Kidney glomerular epithelial cell (primary cell): ENCODE measurements at regions not wholly inside any gene's neighbourhood (a gene's known extent, or its start where the extent isn't known, plus 50 kb on each side); places are given as distances from the start of the nearest gene placed in this dataset.

Experiments
- DNase-seq: peaks from one replicate; lab custom pipeline; 2025; lab: John Stamatoyannopoulos, UW

DNA sequence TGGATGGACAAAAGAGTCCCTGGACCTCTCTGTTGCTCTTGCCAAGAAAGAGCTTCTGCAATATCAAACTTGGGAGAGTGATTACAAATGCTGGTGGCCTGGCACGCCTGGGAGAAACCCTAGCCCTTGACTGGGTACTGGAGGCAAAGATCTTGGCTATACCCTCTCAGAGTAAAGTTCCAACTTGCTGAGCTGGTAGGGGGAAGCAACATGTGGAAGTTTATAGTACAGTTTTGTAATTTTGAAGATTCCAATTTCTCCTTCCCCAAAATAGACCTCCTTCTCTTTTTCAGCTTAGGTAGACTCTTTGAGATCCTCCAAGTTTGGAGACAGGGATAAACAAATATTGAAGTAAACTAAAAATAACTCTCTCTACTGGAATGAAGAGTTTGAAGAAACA is 645.3 kb downstream of the NR4A2 start:
- no peak for DNase-seq

DNA sequence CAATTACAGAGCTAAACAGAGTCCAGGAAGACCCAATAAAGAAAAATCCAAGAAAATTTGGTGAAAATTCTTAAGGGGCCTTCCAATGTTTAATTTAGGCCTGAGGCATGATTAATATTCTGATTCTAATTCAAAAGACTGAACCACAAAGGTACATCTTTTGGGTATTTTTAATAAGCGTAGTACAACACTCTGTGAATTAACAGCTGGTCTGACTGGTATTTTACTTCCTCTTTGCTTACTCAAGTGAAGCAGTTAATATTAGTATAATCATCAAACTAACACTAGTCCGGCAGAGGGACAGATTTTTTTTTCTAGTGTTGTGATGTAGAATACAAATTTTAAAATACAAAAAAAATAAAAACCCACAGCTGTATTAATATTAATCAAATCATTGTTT is 652.9 kb downstream of the NR4A2 start:
- no peak for DNase-seq

DNA sequence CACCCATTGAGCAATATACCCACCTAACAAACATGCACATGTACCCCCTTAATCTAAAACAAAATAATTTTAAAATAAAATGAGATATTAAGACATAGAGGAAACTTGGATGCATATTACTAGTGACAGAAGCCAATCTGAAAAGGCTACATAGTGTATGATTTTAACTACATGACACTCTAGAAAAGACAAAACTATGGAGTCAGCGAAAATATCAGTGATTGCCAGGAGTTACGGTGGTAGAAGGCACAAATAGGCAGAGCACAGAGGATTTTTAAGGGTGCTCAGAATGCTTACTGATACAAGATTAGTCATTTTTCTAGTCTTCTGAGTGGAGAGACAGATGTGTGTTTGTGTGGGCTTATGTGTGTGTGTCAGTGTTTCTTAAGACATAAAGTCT is 656.6 kb downstream of the NR4A2 start:
- no peak for DNase-seq

DNA sequence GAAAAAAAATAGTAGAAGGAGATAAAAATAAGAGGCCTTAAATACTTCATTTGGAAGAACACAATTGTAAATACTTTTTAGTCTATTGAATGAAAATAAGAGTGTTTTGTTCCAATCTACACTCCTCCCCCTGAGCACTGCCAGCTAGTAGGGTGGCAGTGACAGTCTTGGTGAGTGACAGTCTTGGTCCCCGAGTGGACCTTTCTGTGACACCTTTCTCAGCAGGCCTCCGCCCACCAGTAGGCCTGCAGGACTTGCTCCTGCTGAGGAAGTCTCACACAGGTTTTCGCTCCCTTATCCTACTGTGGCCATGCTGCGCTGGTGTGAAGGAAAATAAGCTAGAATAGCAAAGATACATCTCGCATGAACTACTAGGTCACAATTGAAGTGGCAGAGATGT is 666.8 kb downstream of the NR4A2 start:
- no peak for DNase-seq

DNA sequence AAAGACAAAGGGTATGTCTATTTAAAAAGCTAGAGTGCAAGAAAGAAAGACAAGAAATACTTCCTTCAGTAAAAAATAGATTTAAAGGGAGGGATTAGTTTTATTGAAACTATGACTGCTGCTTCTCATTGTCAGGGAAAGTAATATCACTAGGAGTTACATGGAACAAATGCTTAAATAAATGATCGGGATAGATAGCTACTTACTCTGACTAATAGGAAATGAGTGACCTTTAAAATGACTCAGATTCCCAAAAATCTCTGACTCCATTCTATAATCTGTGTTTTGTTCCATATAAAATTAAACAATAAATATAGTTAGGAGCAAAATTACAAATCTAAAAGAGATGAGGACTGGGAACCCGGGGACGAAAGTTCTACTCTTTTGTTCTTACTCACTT is 669.3 kb downstream of the NR4A2 start:
- DNase-seq, result no peak

DNA sequence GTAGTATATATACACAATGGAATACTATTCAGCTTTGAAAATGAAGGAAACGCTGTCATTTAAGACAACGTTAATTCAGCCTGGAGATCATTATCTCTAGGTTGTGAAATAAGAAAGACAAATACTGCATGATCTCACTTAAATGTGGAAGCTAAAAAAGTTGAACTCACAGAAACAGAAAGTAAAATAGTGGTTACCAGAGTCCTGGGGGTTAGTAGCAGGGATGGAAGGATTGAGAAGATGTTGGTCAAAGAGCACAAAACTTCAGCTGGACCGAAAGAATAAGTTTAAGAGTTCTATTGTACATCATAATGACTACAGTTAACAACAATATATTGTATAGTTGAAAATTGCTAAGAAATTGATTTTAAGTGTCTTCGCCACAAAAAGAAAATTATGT is 670.3 kb downstream of the NR4A2 start:
- DNase-seq, result no peak

DNA sequence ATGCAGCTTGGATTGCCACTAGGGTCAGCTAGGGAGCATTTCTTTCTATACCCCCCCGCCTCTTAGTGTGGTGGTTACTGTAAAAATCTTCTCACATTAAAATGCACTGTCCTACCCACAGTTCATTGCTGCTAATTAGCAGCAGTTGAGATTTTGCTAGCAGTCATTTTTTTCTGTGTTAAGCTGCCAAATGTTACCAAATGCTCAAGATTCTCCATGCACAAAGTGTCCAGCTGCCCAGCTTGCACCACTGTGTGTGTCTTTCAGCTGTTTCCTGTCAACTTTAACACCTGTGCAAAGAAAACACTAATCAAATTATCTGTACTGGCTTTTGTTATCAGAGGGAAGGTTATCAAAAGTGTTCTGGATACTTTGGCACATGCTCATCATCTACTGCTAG is 679.3 kb downstream of the NR4A2 start:
- DNase-seq, result no peak

DNA sequence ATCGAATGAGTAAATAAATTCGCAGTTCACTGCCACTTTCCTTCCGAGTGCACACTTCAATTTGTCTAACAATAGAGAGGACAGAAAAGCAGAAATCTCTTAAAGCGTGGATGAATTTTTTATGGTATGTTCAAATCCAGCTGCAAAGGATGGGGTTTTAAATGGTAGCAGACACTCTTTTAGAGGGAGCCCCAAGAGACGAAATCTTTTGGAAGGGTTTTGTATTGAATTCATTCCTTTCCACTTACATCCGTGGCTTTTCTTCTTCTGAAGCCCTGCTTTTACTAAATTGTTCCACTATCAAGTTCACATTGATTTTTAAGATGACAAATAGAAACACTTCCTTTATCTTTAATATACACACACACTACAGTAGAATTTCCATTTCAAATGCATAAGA is 680.7 kb downstream of the NR4A2 start:
- DNase-seq, result no peak

DNA sequence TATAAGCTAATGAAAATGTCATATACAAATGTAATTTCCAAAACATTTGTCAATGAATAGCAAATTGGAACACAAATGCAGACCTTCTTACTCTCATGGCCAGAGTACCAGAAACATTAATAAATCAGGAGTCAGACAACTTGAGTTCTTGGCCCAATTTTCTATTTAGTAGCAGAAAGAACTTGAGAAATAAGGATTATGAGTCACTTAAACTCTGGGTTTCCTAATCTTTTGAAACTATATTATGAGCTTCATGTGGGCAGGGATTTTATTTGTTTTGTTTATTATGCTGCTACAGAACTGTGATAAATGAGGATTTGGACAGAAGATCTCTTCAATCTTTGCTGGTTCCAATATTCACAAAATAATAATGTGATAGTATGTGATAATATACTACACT is 686.7 kb downstream of the NR4A2 start:
- no peak for DNase-seq

DNA sequence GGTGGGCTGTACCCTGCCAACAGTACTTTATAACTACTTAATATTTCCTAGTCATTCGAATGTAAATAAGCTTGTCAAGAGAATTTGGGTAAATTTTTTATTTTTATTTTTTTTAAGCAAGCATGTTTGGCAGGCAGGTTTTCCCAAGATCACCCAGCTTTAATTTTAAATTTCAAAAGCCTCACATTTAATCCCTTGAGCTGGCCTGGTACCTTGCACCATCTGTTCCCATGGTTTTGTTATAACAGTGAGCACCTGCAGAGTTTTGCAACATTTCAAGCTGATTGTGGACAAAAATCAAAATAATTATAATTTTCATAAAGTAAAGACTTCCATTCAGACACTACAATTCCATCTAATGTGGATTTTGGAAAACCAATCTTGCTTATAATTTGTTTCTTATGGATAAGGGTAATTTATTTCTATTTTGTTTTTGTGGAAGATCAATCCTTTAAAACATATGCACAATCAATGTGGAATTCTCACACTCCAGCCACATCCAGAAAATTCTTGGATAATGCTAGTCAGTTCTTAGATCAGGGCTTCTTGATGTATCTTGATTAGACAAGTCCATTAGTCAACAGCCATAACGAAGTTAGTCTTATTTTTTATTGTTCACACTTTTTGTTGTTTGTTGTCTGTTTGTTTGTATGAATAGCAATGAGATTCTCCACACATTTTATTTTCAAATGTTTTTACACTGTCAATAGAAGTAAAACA is 689.3 kb downstream of the NR4A2 start:
- DNase-seq, result no peak

DNA sequence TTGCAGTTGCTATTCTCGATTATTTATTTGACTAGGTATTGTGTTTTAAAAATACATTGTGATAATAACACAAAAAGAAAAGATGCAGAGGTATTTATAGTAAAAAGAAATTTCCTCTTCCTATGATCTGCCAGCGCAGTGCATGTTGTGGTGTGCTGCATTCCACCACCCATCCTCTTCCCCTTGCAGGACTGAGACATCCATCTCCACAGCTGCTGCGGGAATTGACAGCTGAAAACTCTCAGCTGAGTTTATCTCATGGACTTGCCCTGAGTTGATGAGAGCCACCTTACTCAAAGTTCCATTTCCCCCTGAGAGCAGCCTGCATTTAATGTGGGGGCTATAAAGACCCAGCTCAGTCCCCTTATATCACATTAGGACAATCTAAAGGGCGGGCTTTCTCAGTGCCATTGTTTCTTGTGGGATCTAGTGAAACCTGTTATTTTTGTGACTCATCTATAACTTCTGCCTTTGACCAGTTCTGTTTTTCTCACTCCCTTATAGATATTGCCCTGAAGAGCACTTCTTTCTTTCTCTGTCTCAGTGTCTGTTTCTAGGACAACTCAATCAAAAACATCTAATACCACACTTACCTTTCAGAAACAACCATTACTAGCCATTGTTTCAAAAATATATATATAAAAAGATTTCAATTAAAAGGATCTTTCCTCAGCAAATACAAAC is 698.5 kb downstream of the NR4A2 start:
- DNase-seq, result no peak

DNA sequence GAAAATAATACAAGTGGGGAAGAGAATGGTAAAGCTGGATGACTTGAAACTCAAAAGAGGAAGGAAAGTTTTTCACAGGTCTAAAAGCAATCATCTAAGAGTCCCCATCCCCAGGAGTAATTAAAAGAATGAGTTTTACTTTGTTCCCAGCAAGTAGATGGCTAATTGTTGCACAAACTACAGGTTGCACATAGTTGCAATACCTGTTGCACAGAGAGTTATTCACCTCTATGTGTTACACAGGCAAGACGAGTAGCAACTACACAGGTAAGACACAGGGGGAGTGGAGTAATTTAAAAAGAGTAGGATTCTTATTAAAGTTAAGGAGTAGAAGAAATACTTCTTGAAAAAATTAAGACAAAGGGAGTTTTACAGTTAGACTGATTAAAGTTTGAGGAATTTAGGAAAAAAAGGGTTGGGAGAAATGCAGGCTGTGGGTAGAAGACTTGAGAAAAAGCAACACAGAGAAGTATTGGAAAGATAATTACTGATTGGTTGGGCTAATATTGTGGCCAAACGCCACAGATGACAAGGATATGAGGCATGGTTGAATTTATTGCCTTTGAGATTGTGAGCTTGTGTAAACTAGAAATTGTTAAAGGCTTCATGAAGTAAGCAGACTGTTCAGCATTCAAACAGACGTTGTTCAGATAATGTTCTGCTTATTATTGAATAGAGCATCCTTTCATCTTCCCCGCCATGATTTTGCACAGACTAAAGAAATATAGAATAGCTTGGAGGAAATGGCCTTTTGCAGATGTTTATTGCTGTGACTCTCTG is 699.3 kb downstream of the NR4A2 start:
- DNase-seq, result no peak

DNA sequence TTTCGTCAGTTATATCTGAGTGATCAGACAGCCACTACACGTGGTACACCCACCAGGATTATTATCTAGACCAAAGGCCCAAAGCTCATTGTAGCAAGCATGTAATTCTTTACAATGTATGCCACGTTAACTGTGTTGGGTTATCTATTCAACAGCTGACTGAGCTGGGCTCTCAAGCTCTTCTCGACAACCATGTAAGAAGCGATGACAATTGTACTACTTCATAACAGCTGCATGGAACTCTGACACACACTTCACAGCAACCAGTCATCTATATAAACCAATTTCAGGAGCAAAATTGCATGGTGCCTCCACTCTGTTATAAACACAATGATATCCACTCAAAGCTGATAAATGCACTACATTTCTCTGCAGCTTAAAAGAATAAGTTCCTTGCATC is 701.8 kb downstream of the NR4A2 start:
- DNase-seq, result no peak

DNA sequence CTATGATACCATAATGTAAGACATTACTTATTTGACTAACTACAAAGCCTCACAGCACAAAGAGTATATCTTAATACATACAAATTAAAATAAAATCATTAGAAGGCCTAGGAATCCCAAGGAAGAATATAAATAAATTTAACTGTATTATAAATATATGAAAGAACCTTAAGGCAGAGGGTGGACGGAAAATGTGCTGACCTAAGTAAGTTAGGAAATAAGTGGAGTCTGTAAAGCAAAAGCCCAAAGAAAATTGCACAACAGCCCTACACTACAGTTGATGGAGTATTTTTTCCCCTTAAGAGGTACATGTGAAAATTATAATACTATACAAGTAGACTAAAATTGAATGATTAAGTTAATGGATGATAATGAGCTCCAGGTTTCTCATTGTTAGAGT is 710.1 kb downstream of the NR4A2 start:
- DNase-seq, result no peak

DNA sequence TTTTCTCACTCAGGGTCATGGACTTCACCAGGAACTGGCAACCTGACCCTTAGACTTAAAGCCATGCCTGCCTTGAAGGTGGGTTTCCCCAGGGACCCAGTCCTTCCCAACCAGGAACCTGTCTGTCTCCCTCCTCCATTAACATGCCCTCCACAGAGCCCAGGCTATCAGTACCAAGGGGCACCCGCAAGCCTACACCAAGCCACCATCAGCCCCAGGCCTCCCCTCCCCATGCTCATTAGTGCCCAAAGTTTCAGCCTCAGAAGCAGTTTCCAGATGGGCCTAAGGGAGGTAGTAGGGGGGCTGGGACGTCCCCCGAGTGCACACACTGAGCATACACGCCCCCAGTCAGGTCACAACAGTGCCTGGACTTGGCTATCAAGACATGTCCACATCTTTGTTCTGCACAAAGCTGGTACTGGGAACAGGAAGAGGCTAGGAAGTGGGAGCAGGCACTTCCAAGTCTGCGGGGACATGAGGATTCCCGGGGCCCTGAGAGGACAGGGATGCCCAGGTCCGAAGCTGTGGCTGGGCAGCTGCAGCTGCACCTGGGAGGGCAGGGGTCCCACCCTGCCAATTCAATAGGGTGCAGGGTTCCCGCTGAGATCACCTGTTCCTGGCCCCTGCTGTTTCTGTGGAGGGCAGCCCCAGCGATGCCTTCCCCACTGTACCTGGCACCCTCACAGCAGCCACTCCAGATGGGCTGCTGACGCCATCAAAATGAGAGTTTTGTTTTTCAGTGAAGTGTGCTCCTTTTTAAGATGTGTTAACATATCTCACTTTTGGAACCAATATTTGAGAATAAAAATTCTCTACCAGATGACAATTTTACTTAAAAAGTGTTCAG is 731.4 kb downstream of the NR4A2 start:
- DNase-seq, result no peak

DNA sequence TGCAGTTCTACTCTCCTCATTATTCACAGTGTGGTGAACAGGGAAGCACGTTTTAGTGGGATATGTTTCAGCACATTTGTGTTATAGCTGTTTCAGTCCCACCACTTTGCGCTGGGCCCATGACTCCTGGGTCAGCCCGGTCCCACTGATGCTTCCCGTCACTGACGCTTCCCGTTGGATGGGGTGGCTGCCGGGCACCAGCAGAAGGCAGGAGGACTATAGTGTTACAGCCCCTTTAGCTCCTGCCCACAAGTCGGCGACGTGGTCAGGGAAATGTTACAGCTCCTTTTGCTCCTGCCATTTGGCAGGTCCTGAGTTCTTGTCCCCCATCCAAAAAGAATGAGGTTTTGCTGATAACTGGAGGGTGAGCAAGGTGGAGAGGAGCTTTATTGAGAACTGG is 732.2 kb downstream of the NR4A2 start:
- no peak for DNase-seq

DNA sequence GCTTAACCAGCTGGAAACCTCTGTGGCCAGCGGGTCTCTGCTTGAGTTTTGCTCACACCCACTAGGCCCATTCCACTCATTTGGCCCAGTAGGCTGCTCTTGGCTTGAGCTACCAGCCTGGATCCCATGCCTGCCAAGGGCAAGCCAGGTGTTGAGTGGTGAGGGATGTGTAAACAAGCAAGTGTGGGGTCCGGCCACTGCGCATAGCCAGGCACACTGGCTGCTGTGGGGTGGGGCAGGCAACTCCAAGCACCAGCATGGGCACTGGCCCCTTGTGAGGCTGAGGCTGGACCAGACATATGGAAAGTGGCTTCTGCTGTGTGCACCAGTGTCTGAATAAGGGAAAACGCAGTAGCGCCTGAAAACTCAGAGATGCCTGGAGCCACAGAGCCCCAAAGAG is 732.7 kb downstream of the NR4A2 start:
- no peak for DNase-seq

DNA sequence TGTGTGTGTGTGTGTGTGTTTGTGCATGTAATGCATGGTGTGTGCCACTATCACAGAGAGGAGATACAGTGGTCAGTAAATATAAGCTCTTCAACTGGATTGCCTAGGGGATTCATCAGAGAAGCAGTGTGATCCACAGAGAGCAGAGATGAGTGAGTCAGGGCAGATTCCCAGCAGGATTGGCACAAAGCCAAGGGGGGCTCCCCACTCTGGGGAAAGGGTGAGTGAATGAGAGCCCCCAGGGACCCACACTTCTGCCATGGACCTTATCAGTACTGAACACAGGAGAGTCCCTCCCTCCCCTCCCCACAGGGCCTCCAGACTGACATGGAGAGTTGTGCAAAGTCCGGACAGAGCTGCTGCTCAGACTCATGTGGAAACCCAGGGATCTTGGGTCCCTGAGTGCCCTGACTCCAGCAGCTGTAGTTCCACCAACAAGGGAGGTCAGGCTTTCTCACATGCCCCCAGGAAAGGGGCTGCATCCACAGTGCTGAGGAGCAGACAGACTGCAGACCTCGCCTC is 748.8 kb downstream of the NR4A2 start:
- no peak for DNase-seq

DNA sequence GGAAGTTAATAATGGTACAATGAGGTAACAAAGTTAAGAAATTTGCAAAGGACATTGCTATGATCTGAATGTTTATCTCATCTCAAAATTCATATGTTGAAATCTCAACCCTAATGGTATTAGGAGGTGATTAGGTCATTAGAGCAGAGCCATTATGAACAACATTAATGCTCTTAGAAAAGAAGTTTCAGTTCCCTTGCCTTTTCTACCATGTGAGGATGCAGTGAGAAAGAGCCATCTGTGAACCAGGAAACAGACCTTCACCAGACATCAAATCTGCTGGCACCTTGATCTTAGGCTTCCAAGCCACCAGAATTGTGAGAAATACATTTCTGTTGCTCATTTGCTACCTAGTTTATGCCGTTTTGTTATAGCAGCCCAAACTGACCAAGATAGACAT is 757.6 kb downstream of the NR4A2 start:
- DNase-seq, result no peak

DNA sequence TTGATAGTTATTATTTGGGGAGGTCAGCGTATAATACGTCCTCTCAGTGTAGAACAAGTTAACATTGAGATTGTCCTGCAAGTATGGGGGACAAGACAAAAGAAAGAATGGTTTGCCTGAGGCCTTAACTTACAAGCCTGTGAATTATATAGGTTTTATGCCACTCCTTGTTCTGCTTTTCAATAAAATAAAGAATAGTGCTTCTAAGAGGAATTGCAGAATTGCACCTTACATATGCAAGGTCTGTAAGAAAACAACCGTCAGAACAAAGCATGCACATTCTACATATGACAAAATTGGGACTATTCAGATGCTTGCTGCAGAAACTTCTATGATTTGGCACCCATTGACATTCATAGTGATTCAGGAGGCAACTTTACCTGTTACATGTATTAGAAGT is 785.0 kb downstream of the NR4A2 start:
- no peak for DNase-seq

DNA sequence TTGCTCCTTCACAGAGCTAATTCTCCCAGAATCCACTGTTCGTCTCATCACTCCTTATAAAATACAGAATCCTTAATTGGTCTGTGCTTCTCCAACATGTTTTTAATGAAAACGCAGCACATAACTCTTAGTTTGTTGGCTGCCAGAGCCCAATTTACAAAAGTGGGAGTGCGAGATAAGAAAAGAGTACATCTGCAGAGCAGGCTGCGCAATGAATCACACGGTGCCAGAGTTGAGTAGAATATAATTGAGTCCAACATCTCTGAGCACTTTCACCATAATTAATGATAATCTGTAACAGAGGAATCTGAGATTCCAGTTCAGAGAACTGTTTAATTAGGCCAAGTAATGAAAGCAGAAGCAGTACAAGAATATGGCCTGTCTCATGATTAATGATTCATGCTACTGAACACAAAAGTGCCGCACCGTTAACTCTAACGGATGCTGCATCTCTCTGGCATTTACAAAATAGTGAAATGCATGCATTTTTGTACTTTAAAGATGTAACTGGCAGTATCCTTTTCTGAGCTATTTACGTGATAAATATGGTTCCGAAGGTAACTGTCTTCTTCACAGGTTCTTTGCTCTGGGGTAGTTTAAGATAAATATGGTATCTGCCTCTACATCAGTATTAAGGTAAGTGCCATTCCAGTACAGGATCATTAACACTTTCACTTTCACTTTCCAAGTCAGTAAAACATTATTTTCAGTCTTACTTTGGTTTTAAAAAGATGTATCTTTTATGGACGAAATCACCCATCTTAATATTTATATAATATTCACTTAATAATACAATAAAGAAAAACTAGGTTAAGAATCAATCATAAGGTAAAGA is 785.6 kb downstream of the NR4A2 start:
- peak; percentile 28 for DNase-seq
